Uterus (tissue), 2 donors: ENCODE measurements at regions not wholly inside any gene's neighbourhood (a gene's known extent, or its start where the extent isn't known, plus 50 kb on each side); places are given as distances from the start of the nearest gene placed in this dataset.

Experiments used
- POLR2A ChIP-seq, 2 donors: fragments of 450-650 bp; IDR thresholded peaks; one replicate each; pipeline ENCODE4 v1.6.1; 2016; ENCODE audit warnings: antibody characterized with exemption in 2 of 2, mild to moderate bottlenecking in 1 of 2, moderate library complexity in 1 of 2
- TF ChIP-seq, protein P1 (sequence below), 4 experiments: fragments of 200-600 bp in 2 of 4; fragments of 450-650 bp in 2 of 4; sonication (generic) in 2 of 4; IDR thresholded peaks; one replicate each; pipeline ENCODE4 v1.5.1; 2016 to 2019; ENCODE audit warnings: antibody characterized with exemption in 4 of 4, mild to moderate bottlenecking in 2 of 4, moderate library complexity in 1 of 4

DNA sequence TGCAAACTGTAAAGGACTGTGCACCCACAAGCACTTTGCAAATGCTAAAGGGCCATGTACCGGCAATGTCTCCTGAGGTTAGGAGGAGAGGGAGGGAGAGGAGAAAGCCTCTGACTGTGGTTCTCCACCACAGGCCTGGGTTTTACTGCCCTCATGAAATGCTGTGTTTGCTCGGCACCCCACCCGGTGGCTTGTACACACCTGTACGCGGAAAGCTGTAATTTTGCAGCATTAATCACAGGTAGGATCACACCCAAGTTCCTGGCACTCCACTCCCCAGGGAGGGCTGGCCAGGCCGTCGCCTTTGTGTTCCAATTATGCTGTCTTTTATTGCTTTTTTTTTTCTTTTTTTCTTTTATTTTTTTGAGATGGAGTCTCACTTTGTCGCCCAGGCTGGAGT, 78.5 kb upstream of the MYL10 start:
- TF ChIP-seq, protein P1, sequence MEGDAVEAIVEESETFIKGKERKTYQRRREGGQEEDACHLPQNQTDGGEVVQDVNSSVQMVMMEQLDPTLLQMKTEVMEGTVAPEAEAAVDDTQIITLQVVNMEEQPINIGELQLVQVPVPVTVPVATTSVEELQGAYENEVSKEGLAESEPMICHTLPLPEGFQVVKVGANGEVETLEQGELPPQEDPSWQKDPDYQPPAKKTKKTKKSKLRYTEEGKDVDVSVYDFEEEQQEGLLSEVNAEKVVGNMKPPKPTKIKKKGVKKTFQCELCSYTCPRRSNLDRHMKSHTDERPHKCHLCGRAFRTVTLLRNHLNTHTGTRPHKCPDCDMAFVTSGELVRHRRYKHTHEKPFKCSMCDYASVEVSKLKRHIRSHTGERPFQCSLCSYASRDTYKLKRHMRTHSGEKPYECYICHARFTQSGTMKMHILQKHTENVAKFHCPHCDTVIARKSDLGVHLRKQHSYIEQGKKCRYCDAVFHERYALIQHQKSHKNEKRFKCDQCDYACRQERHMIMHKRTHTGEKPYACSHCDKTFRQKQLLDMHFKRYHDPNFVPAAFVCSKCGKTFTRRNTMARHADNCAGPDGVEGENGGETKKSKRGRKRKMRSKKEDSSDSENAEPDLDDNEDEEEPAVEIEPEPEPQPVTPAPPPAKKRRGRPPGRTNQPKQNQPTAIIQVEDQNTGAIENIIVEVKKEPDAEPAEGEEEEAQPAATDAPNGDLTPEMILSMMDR (IDR thresholded peaks at IDR 0.05): no peak
- TF ChIP-seq POLR2A (IDR thresholded peaks at IDR 0.05): no peak
